T-helper 1 cell treated with Interleukin-12 subunit alpha and Interleukin-12 subunit beta and Interleukin-4 antibody, amounts not matched to agents 30 μg/mL and 1 μg/mL, for 36 hours (primary cell): ENCODE measurements at regions not wholly inside any gene's neighbourhood (a gene's known extent, or its start where the extent isn't known, plus 50 kb on each side); places are given as distances from the start of the nearest gene placed in this dataset.
"Not testable (repeated sequence)": the region's sequence is repeated elsewhere in the genome, so short reads cannot be mapped to it uniquely, and the experiment has no call there.

ENCODE experiments used
- H3K27ac Mint-ChIP-seq: one replicate; pipeline ENCODE4 v1.8.0; 2021; ENCODE audit warnings: mild to moderate bottlenecking, mixed read lengths
- H3K27me3 Mint-ChIP-seq: one replicate; pipeline ENCODE4 v1.8.0; 2021; ENCODE audit warnings: low read depth, mixed read lengths
- H3K36me3 Mint-ChIP-seq: one replicate; pipeline ENCODE4 v1.8.0; 2021; ENCODE audit warnings: low read depth, mixed read lengths
- H3K4me1 Mint-ChIP-seq: one replicate; pipeline ENCODE4 v1.8.0; 2021; ENCODE audit warnings: low read depth, mixed read lengths
- H3K4me3 Mint-ChIP-seq: one replicate; pipeline ENCODE4 v1.8.0; 2021; ENCODE audit warnings: mild to moderate bottlenecking, moderate library complexity, mixed read lengths
- H3K9me3 Mint-ChIP-seq: one replicate; pipeline ENCODE4 v1.8.0; 2021; ENCODE audit warnings: mixed read lengths

DNA sequence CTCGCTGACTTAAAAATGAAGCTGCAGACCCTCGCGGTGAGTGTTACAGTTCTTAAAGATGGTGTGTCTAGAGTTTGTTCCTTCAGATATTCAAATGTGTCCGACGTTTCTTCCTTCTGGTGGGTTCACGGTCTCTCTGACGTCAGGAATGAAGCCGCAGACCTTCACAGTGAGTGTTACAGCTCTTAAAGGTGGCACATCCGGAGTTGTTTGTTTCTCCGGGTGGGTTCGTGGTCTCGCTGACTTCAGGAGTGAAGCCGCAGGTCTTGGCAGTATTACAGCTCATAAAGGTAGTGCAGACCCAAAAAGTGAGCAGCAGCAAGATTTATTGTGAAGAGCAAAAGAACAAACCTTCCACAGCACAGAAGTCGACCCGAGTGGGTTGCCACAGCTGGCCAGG, 316.1 kb downstream of the SIPA1L2 start:
- Mint-ChIP-seq H3K27me3 (peaks cover 14% of the 10 kb centered on the region), H3K9me3 (peaks cover 11% of the 10 kb centered on the region)
- H3K4me1 Mint-ChIP-seq, result not testable (repeated sequence)

DNA sequence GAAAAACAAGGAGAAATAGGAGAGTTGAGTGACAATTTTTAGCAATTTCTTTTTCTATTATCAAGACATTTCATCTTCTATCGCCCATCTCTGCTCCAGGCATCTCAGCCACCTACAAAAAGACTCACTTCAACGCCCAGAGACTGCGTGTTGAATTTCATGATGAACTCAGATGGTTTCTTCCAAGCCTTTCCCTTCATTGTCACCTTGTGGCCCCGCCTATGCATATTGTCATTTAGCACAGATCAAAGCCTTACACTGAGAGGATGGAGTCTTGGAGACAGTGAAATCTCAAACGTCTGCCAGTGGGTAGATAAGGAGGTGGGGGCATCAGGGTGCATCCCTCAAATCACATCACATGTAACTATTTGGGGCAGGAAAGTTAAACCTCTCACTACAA, 319.4 kb downstream of the SIPA1L2 start:
- peaks cover 11% of the 10 kb centered on the region for H3K9me3 Mint-ChIP-seq
- H3K27me3 Mint-ChIP-seq, result peaks cover 14% of the 10 kb centered on the region
- no peaks in the 10 kb centered on the region for H3K4me1 Mint-ChIP-seq
- H3K36me3 Mint-ChIP-seq, result no peaks in the 10 kb centered on the region
- H3K4me3 Mint-ChIP-seq, result no peak overlapping the region
- H3K27ac Mint-ChIP-seq, result no peak overlapping the region

More for the DNA sequence above, 316.1 kb downstream of the SIPA1L2 start:
- H3K36me3 Mint-ChIP-seq, H3K4me3 Mint-ChIP-seq, H3K27ac Mint-ChIP-seq: not testable (repeated sequence)

DNA sequence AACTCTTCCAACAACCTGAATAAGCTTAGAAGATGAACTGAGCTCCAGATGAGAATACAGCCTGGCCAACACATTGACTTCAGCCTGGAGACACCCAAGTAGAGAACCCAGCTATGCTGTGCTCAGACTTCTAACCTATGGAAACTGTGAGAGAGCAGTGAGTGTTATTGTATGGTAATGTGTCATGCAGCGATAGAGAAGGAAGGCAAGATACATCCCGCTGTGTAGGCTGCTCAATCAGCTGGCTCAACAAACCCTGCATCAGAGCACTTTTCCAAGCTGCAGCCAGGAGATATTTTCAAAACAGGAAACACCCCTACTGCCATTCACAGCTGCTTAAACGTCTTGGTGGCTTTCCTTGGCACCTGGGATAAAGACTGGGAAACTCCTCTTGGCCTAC, 321.3 kb downstream of the SIPA1L2 start:
- Mint-ChIP-seq H3K36me3 (no peaks in the 10 kb centered on the region), H3K4me3 (no peak overlapping the region), H3K4me1 (no peaks in the 10 kb centered on the region), H3K9me3 (peaks cover 11% of the 10 kb centered on the region), H3K27ac (no peak overlapping the region), H3K27me3 (peaks cover 14% of the 10 kb centered on the region)

DNA sequence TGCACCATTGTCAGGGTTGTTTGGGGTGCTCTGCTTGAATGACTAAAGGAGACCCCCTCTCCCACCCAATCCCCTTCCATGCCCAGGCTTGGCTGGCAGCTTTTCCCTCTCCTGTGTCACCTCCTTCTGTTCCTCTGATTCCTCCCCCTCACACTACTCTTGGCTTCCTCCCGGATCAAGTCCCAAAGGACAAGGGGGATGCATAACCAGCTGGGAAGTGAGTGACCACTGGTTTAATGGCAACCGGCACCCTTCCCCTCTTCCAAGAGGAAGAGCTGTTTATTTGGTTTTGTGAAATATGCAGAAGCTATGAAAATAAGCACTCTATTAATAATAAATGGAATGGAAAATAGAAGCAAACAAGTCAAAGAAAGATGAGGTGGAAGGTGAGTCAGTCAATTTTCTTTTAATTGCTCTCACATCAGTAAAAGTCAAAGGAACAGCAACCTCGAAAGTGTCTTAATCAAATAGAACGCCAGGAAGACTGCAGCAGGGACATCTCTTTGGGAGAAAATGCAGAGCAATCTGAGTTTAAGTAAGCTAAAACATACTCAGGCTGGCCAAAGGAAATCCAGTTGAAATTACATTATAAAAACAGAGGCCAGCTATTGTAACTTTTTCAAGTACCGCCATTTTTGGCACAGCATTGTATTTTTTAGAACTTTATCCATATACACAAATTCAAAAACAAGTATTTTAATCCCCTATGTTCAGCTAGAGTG, 322.5 kb downstream of the SIPA1L2 start:
- Mint-ChIP-seq H3K4me1 (no peaks in the 10 kb centered on the region), H3K9me3 (peaks cover 1% of the 10 kb centered on the region), H3K27me3 (peaks cover 15% of the 10 kb centered on the region), H3K36me3 (no peaks in the 10 kb centered on the region), H3K27ac (no peak overlapping the region), H3K4me3 (no peak overlapping the region)

DNA sequence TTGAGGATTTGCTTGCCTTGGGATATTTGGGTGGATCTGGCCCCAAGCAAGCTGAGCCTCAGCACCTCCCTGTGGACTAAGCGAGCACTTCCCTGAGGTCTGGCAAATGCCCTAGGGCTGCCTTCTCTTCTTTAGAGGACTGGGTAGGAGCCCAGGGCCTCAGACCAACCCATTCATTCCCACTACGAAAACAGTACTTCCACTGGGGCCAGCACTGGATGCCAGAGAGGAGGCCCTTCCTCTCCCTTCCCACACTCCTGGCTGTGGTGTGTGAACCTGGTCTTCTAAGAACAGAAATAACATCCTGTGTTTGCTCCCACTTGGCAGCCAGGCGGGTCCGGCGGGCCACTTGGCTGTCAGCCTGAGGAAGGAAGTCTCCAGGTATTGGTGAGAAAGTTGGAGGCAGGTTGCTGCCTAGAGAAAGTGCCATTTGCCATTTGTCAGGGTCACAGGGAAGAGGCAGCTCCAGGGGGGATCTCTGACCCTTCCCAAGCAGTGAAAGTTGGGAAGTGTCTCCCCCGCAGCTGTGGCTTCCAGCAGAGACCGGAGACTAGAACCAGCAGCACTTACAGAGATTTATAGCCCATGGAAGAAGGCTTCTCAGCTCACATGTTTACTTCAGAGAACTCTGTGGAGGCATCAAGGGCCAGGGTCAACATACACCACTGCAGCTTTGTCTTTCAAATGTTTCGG, 323.5 kb downstream of the SIPA1L2 start:
- no peaks in the 10 kb centered on the region for H3K9me3 Mint-ChIP-seq
- H3K4me1 Mint-ChIP-seq, result no peaks in the 10 kb centered on the region
- H3K27me3 Mint-ChIP-seq, result peaks cover 7% of the 10 kb centered on the region
- no peak overlapping the region for H3K4me3 Mint-ChIP-seq
- no peak overlapping the region for H3K27ac Mint-ChIP-seq
- H3K36me3 Mint-ChIP-seq, result no peaks in the 10 kb centered on the region

DNA sequence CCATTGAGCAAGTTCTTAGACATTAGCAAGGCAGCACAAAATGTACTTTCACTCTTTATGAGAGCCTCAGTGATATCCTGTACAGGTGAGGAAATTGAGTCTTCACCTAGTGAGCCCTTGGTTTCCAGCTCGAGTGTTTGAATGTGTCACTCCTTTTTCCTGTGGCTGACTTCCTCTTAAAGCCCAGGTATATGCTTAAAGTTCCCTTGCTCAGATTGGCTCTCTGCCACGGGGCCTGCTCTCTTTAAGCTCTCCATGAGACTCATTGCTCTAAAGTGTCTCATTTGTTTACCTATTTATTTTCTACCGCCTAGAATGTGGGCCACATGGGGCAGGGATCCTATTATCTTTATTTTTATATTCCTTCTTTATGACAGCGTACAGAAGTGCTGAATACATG, 324.9 kb downstream of the SIPA1L2 start:
- no peak overlapping the region for H3K4me3 Mint-ChIP-seq
- H3K27me3 Mint-ChIP-seq, result peaks cover 7% of the 10 kb centered on the region
- H3K27ac Mint-ChIP-seq, result no peak overlapping the region
- no peaks in the 10 kb centered on the region for H3K36me3 Mint-ChIP-seq
- H3K4me1 Mint-ChIP-seq, result no peaks in the 10 kb centered on the region
- no peaks in the 10 kb centered on the region for H3K9me3 Mint-ChIP-seq

DNA sequence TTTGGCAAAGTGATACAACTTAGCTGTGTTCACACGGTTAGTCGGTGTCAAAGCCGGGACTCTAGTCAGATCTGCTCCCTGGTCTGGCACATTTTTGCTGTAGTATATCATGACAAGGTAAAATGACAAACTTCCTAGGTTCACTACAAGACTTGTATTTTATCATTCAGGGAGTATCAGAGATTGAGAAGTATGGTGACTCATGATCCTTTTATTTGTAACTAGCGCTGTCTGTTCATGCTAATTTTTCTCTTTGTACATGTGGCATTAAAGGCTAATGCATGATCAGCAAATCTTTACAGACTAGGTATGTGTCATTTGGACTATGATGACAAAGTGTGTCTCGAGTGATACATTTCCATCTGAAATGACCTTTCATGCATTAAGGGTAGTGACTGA, 326.7 kb downstream of the SIPA1L2 start:
- Mint-ChIP-seq H3K4me3 (no peak overlapping the region), H3K4me1 (no peaks in the 10 kb centered on the region), H3K27ac (no peak overlapping the region), H3K9me3 (no peaks in the 10 kb centered on the region), H3K27me3 (peaks cover 14% of the 10 kb centered on the region), H3K36me3 (no peaks in the 10 kb centered on the region)

GRCh38 chr1:232302376-232303221, 327.3 kb downstream of the SIPA1L2 start:
- H3K4me1 Mint-ChIP-seq, result no peaks in the 10 kb centered on the region
- peaks cover 14% of the 10 kb centered on the region for H3K27me3 Mint-ChIP-seq
- no peaks in the 10 kb centered on the region for H3K36me3 Mint-ChIP-seq
- H3K4me3 Mint-ChIP-seq, result no peak overlapping the region
- H3K27ac Mint-ChIP-seq, result no peak overlapping the region
- no peaks in the 10 kb centered on the region for H3K9me3 Mint-ChIP-seq

DNA sequence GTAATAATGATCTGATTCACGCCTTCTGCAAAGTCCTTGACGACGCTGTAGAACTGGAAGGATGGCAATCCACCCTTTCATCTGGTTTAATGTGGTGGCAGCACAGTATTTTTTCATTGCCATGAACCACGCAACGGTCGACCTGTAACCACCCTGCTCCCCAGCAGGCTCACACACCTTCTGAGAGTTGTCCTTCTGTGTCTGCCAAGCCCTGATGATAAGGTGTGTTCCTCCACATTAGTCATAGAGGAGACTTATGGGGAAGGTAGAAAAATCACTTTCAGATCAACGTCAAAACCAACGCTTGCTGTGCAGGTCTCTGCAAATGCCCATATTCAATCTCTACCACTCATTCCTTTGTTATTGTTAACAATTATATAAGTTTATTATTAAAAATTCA, 328.7 kb downstream of the SIPA1L2 start:
- no peak overlapping the region for H3K27ac Mint-ChIP-seq
- no peaks in the 10 kb centered on the region for H3K9me3 Mint-ChIP-seq
- peaks cover 14% of the 10 kb centered on the region for H3K27me3 Mint-ChIP-seq
- H3K36me3 Mint-ChIP-seq, result no peaks in the 10 kb centered on the region
- H3K4me1 Mint-ChIP-seq, result no peaks in the 10 kb centered on the region
- H3K4me3 Mint-ChIP-seq, result no peak overlapping the region

GRCh38 chr1:232300466-232300865, 329.5 kb downstream of the SIPA1L2 start:
- H3K36me3 Mint-ChIP-seq, result no peaks in the 10 kb centered on the region

GRCh38 chr1:232296461-232296860, 333.5 kb downstream of the SIPA1L2 start:
- Mint-ChIP-seq H3K27me3 (peaks cover 11% of the 10 kb centered on the region), H3K4me3 (no peak overlapping the region), H3K4me1 (no peaks in the 10 kb centered on the region), H3K36me3 (no peaks in the 10 kb centered on the region), H3K9me3 (no peaks in the 10 kb centered on the region), H3K27ac (no peak overlapping the region)

More at GRCh38 chr1:232300466-232300865, 329.5 kb downstream of the SIPA1L2 start:
- Mint-ChIP-seq H3K9me3 (no peaks in the 10 kb centered on the region), H3K27ac (no peak overlapping the region), H3K4me3 (no peak overlapping the region), H3K27me3 (peaks cover 14% of the 10 kb centered on the region), H3K4me1 (no peaks in the 10 kb centered on the region)

- H3K9me3 Mint-ChIP-seq, result no peaks in the 10 kb centered on the region
- no peaks in the 10 kb centered on the region for H3K4me1 Mint-ChIP-seq
- no peak overlapping the region for H3K27ac Mint-ChIP-seq
- H3K4me3 Mint-ChIP-seq, result no peak overlapping the region
- H3K27me3 Mint-ChIP-seq, result peaks cover under 1% of the 10 kb centered on the region
- H3K36me3 Mint-ChIP-seq, result no peaks in the 10 kb centered on the region
Measured at GRCh38 chr1:232293361-232293760, 336.6 kb downstream of the SIPA1L2 start.

GRCh38 chr1:232292818-232293217, 337.1 kb downstream of the SIPA1L2 start:
- no peak overlapping the region for H3K4me3 Mint-ChIP-seq
- H3K27ac Mint-ChIP-seq, result no peak overlapping the region
- no peaks in the 10 kb centered on the region for H3K4me1 Mint-ChIP-seq
- no peaks in the 10 kb centered on the region for H3K9me3 Mint-ChIP-seq
- no peaks in the 10 kb centered on the region for H3K36me3 Mint-ChIP-seq
- H3K27me3 Mint-ChIP-seq, result no peaks in the 10 kb centered on the region

- Mint-ChIP-seq H3K4me1 (no peaks in the 10 kb centered on the region), H3K27ac (no peak overlapping the region), H3K9me3 (no peaks in the 10 kb centered on the region), H3K36me3 (no peaks in the 10 kb centered on the region), H3K4me3 (no peak overlapping the region), H3K27me3 (no peaks in the 10 kb centered on the region)
Measured at GRCh38 chr1:232292239-232292638, 337.7 kb downstream of the SIPA1L2 start.

DNA sequence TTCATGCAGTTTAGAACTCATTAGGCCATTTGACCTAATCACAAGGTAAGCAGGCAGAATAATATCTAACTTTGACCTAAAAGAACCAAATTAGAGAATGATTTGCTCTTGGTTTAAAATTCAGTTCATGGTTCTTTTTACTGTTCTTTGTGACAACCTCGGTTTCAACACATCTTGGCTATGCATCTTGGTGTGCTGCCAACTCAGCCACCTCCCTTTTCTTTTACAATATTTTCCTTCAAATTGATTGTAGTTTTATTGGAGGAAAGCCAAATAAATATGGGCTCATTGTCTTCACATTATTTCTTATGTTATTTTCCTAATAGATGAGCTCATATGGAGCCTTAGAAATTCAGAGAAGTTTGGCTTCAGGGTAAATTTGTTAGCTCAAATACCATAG, 338.3 kb downstream of the SIPA1L2 start:
- H3K4me3 Mint-ChIP-seq, result no peak overlapping the region
- H3K4me1 Mint-ChIP-seq, result no peaks in the 10 kb centered on the region
- H3K36me3 Mint-ChIP-seq, result no peaks in the 10 kb centered on the region
- no peaks in the 10 kb centered on the region for H3K9me3 Mint-ChIP-seq
- H3K27me3 Mint-ChIP-seq, result no peaks in the 10 kb centered on the region
- no peak overlapping the region for H3K27ac Mint-ChIP-seq
